Right atrium auricular region (tissue), 2 donors: ENCODE measurements at regions not wholly inside any gene's neighbourhood (a gene's known extent, or its start where the extent isn't known, plus 50 kb on each side); places are given as distances from the start of the nearest gene placed in this dataset.

Experiments used
- DNase-seq: peaks from one replicate; pipeline ENCODE4 v3.0.0-alpha.2; 2019; ENCODE audit warnings: low spot score
- H3K27ac ChIP-seq, 2 donors: fragments of 200-600 bp; sonication (generic); 1 replicate in 1 of 2; 2 replicates in 1 of 2; pipeline ENCODE4 v1.5.1; 2016 to 2019
- H3K27me3 ChIP-seq, 2 donors: fragments of 200-600 bp; sonication (generic); one replicate each; pipeline versions ENCODE4 v1.5.1 to v1.6.0; 2017 to 2019
- H3K36me3 ChIP-seq: fragments of 200-600 bp; sonication (generic); one replicate; pipeline ENCODE4 v1.5.1; 2016
- H3K4me1 ChIP-seq, 2 donors: fragments of 200-600 bp; sonication (generic); one replicate each; pipeline versions ENCODE4 v1.5.1 to v1.6.0; 2017 to 2019
- H3K4me3 ChIP-seq, 2 donors: fragments of 200-600 bp; sonication (generic); 1 replicate in 1 of 2; 2 replicates in 1 of 2; pipeline ENCODE4 v1.5.1; 2017 to 2019; ENCODE audit warnings: mild to moderate bottlenecking in 1 of 2, moderate library complexity in 1 of 2
- H3K9me3 ChIP-seq, 2 donors: fragments of 200-600 bp; sonication (generic); one replicate each; pipeline ENCODE4 v1.5.1; 2019
- CTCF ChIP-seq, 2 donors: fragments of 200-600 bp; sonication (generic); IDR thresholded peaks; one replicate each; pipeline ENCODE4 v1.5.1; 2019; ENCODE audit warnings: antibody characterized with exemption in 2 of 2

GRCh38 chr22:46066691-46067090, 83.6 kb upstream of the PPARA start:
- no peaks in the 10 kb centered on the region for H3K9me3 ChIP-seq
- H3K27me3 ChIP-seq = no peaks in the 10 kb centered on the region
- H3K36me3 ChIP-seq = no peaks in the 10 kb centered on the region
- no peak for DNase-seq
- TF ChIP-seq CTCF (IDR thresholded peaks at IDR 0.05) = no peak
- peaks cover 0 to 72% of the 10 kb centered on the region in 2 donors for H3K4me1 ChIP-seq
- H3K4me3 ChIP-seq = peak overlapping the region; percentile 5 to 34
- H3K27ac ChIP-seq = peak overlapping the region; percentile 100

- peaks cover 0 to 65% of the 10 kb centered on the region in 2 donors for H3K4me1 ChIP-seq
- no peak for DNase-seq
- H3K9me3 ChIP-seq = no peaks in the 10 kb centered on the region
- no peaks in the 10 kb centered on the region for H3K27me3 ChIP-seq
- peak overlapping the region; percentile 100 for H3K27ac ChIP-seq
- H3K4me3 ChIP-seq = peak overlapping the region; percentile 6 to 34
- TF ChIP-seq CTCF (IDR thresholded peaks at IDR 0.05) = no peak
- no peaks in the 10 kb centered on the region for H3K36me3 ChIP-seq
Measured at GRCh38 chr22:46067159-46068111, 82.9 kb upstream of the PPARA start.

GRCh38 chr22:46068181-46068592, 82.1 kb upstream of the PPARA start:
- H3K9me3 ChIP-seq = no peaks in the 10 kb centered on the region
- DNase-seq = no peak
- no peaks in the 10 kb centered on the region for H3K36me3 ChIP-seq
- no peak for TF ChIP-seq CTCF (IDR thresholded peaks at IDR 0.05)
- H3K27me3 ChIP-seq = no peaks in the 10 kb centered on the region
- peak overlapping the region; percentile 100 for H3K27ac ChIP-seq
- H3K4me1 ChIP-seq = peaks cover 0 to 58% of the 10 kb centered on the region in 2 donors
- peak overlapping the region; percentile 6 to 82 for H3K4me3 ChIP-seq

- Histone ChIP-seq H3K27me3 (no peaks in the 10 kb centered on the region), H3K4me3 (peak overlapping the region; percentile 82 to 90), H3K4me1 (peaks cover 0 to 51% of the 10 kb centered on the region in 2 donors), H3K9me3 (no peaks in the 10 kb centered on the region), H3K27ac (peak overlapping the region; percentile 100), H3K36me3 (no peaks in the 10 kb centered on the region)
- TF ChIP-seq CTCF (IDR thresholded peaks at IDR 0.05) = no peak
- DNase-seq = no peak
Measured at GRCh38 chr22:46068593-46069491, 81.5 kb upstream of the PPARA start.

- H3K9me3 ChIP-seq = no peaks in the 10 kb centered on the region
Measured at GRCh38 chr22:46069521-46070214, 80.7 kb upstream of the PPARA start.

More at GRCh38 chr22:46069521-46070214, 80.7 kb upstream of the PPARA start:
- Histone ChIP-seq H3K4me1 (peaks cover 0 to 49% of the 10 kb centered on the region in 2 donors), H3K27me3 (no peaks in the 10 kb centered on the region), H3K36me3 (no peaks in the 10 kb centered on the region), H3K4me3 (peak overlapping the region; percentile 82 to 90), H3K27ac (peak overlapping the region; percentile 100)
- DNase-seq = peak; percentile 94
- no peak for TF ChIP-seq CTCF (IDR thresholded peaks at IDR 0.05)
